HG03060 (cell line): ENCODE measurements at regions not wholly inside any gene's neighbourhood (a gene's known extent, or its start where the extent isn't known, plus 50 kb on each side); places are given as distances from the start of the nearest gene placed in this dataset.

Experiments
- ATAC-seq: cut with Tn5 transposase; IDR thresholded peaks from one replicate; pipeline ENCODE4 v1.9.1; 2021; ENCODE audit warnings: low read depth, moderate number of reproducible peaks; ENCODE audit not compliant: unreplicated experiment

GRCh38 chr2:118255771-118256372, 167.6 kb downstream of the INSIG2 start:
- no peak for ATAC-seq

GRCh38 chr2:118255301-118255700, 167.0 kb downstream of the INSIG2 start:
- no peak for ATAC-seq

GRCh38 chr2:118254116-118254515, 165.8 kb downstream of the INSIG2 start:
- ATAC-seq: no peak

GRCh38 chr2:118251427-118251826, 163.2 kb downstream of the INSIG2 start:
- no peak for ATAC-seq

GRCh38 chr2:118250463-118250862, 162.2 kb downstream of the INSIG2 start:
- ATAC-seq: no peak

GRCh38 chr2:118250001-118250400, 161.7 kb downstream of the INSIG2 start:
- no peak for ATAC-seq

- peak; percentile 80 for ATAC-seq
These were observed 161.3 kb downstream of the INSIG2 start for GRCh38 chr2:118249531-118249930.

- no peak for ATAC-seq
These were observed 158.5 kb downstream of the INSIG2 start for GRCh38 chr2:118246726-118247125.

GRCh38 chr2:118246079-118246478, 157.8 kb downstream of the INSIG2 start:
- ATAC-seq: no peak

GRCh38 chr2:118244686-118245085, 156.4 kb downstream of the INSIG2 start:
- ATAC-seq: no peak

- no peak for ATAC-seq
These were observed 154.8 kb downstream of the INSIG2 start for GRCh38 chr2:118243031-118243430.

- ATAC-seq: peak; percentile 90
These were observed 153.9 kb downstream of the INSIG2 start for GRCh38 chr2:118242216-118242615.

GRCh38 chr2:118241128-118241527, 152.9 kb downstream of the INSIG2 start:
- no peak for ATAC-seq

GRCh38 chr2:118240276-118240675, 152.0 kb downstream of the INSIG2 start:
- ATAC-seq: no peak

- no peak for ATAC-seq
These were observed 151.0 kb downstream of the INSIG2 start for GRCh38 chr2:118239284-118239683.

GRCh38 chr2:118237451-118237850, 149.2 kb downstream of the INSIG2 start:
- no peak for ATAC-seq

GRCh38 chr2:118232796-118233195, 144.5 kb downstream of the INSIG2 start:
- no peak for ATAC-seq

GRCh38 chr2:118232391-118232790, 144.1 kb downstream of the INSIG2 start:
- no peak for ATAC-seq

GRCh38 chr2:118231759-118232158, 143.5 kb downstream of the INSIG2 start:
- ATAC-seq: no peak

GRCh38 chr2:118227698-118228508, 139.6 kb downstream of the INSIG2 start:
- ATAC-seq: no peak

GRCh38 chr2:118225666-118226065, 137.4 kb downstream of the INSIG2 start:
- no peak for ATAC-seq

GRCh38 chr2:118224895-118225311, 136.6 kb downstream of the INSIG2 start:
- no peak for ATAC-seq
